ENCODE measurements at regions not wholly inside any gene's neighbourhood (a gene's known extent, or its start where the extent isn't known, plus 50 kb on each side); places are given as distances from the start of the nearest gene placed in this dataset.

- DNase-seq (ENCODE audit: low read depth): no peak
Measured at GRCh38 chr5:159758189-159758588, 158.1 kb upstream of the ADRA1B start.

GRCh38 chr5:159759791-159760290 lies 156.4 kb upstream of the ADRA1B start:
- DNase-seq (ENCODE audit: low read depth): no peak

- no peak for DNase-seq (ENCODE audit: low read depth)
Measured at GRCh38 chr5:159762921-159763320, 153.4 kb upstream of the ADRA1B start.

- DNase-seq (ENCODE audit: low read depth): no peak
Measured at GRCh38 chr5:159763562-159763961, 152.7 kb upstream of the ADRA1B start.

GRCh38 chr5:159764283-159765134 lies 151.8 kb upstream of the ADRA1B start:
- DNase-seq (ENCODE audit: low read depth): peak; percentile 20

GRCh38 chr5:159765135-159765433 lies 151.2 kb upstream of the ADRA1B start:
- DNase-seq (ENCODE audit: low read depth): no peak

GRCh38 chr5:159765760-159766517 lies 150.3 kb upstream of the ADRA1B start:
- DNase-seq (ENCODE audit: low read depth): no peak

- DNase-seq (ENCODE audit: low read depth): no peak
Measured at GRCh38 chr5:159768243-159768642, 148.0 kb upstream of the ADRA1B start.

GRCh38 chr5:159772698-159773061 lies 143.6 kb upstream of the ADRA1B start:
- no peak for DNase-seq (ENCODE audit: low read depth)

GRCh38 chr5:159773062-159773924 lies 143.0 kb upstream of the ADRA1B start:
- no peak for DNase-seq (ENCODE audit: low read depth)

- DNase-seq (ENCODE audit: low read depth): no peak
Measured at GRCh38 chr5:159774476-159775031, 141.7 kb upstream of the ADRA1B start.

GRCh38 chr5:159775890-159776289 lies 140.4 kb upstream of the ADRA1B start:
- DNase-seq (ENCODE audit: low read depth): no peak

GRCh38 chr5:159777049-159777660 lies 139.1 kb upstream of the ADRA1B start:
- no peak for DNase-seq (ENCODE audit: low read depth)

GRCh38 chr5:159779481-159779880 lies 136.8 kb upstream of the ADRA1B start:
- no peak for DNase-seq (ENCODE audit: low read depth)

- DNase-seq (ENCODE audit: low read depth): no peak
Measured at GRCh38 chr5:159780246-159780645, 136.0 kb upstream of the ADRA1B start.

- DNase-seq (ENCODE audit: low read depth): no peak
Measured at GRCh38 chr5:159781626-159782157, 134.6 kb upstream of the ADRA1B start.

- DNase-seq (ENCODE audit: low read depth): no peak
Measured at GRCh38 chr5:159782197-159782994, 133.9 kb upstream of the ADRA1B start.

GRCh38 chr5:159782995-159783300 lies 133.3 kb upstream of the ADRA1B start:
- DNase-seq (ENCODE audit: low read depth): no peak

- DNase-seq (ENCODE audit: low read depth): no peak
Measured at GRCh38 chr5:159783726-159784247, 132.5 kb upstream of the ADRA1B start.

- no peak for DNase-seq (ENCODE audit: low read depth)
Measured at GRCh38 chr5:159784993-159785392, 131.3 kb upstream of the ADRA1B start.

Measured in CMK (cell line).